ENCODE measurements at regions not wholly inside any gene's neighbourhood (a gene's known extent, or its start where the extent isn't known, plus 50 kb on each side); places are given as distances from the start of the nearest gene placed in this dataset.
A peak's percentile ranks its signal among the peaks of the same experiment; 100 is the strongest.

GRCh38 chr2:171225302-171225980 lies 64.7 kb upstream of the TLK1 start:
- DNase-seq (ENCODE audit: low read depth): peak; percentile 91
- peak; percentile 59 for TF ChIP-seq CTCF (conservative IDR thresholded peaks at IDR 0.05; ENCODE audit: control insufficient read depth, insufficient read depth, low read depth, low read length)
- H3K4me3 ChIP-seq (ENCODE audit: control insufficient read depth, low read depth, low read length): no peak overlapping the region

- no peak overlapping the region for H3K4me3 ChIP-seq (ENCODE audit: control insufficient read depth, low read depth, low read length)
- no peak for DNase-seq (ENCODE audit: low read depth)
- TF ChIP-seq CTCF (conservative IDR thresholded peaks at IDR 0.05; ENCODE audit: control insufficient read depth, insufficient read depth, low read depth, low read length): no peak
These were observed 56.6 kb upstream of the TLK1 start for GRCh38 chr2:171217330-171217729.

- TF ChIP-seq CTCF (conservative IDR thresholded peaks at IDR 0.05; ENCODE audit: control insufficient read depth, insufficient read depth, low read depth, low read length): no peak
- H3K4me3 ChIP-seq (ENCODE audit: control insufficient read depth, low read depth, low read length): no peak overlapping the region
- no peak for DNase-seq (ENCODE audit: low read depth)
These were observed 55.9 kb upstream of the TLK1 start for GRCh38 chr2:171216631-171217030.

GRCh38 chr2:171214093-171214492 lies 53.4 kb upstream of the TLK1 start:
- no peak overlapping the region for H3K4me3 ChIP-seq (ENCODE audit: control insufficient read depth, low read depth, low read length)
- no peak for TF ChIP-seq CTCF (conservative IDR thresholded peaks at IDR 0.05; ENCODE audit: control insufficient read depth, insufficient read depth, low read depth, low read length)
- DNase-seq (ENCODE audit: low read depth): no peak

GRCh38 chr2:171210864-171211431 lies 50.3 kb upstream of the TLK1 start:
- DNase-seq (ENCODE audit: low read depth): no peak
- no peak for TF ChIP-seq CTCF (conservative IDR thresholded peaks at IDR 0.05; ENCODE audit: control insufficient read depth, insufficient read depth, low read depth, low read length)
- no peak overlapping the region for H3K4me3 ChIP-seq (ENCODE audit: control insufficient read depth, low read depth, low read length)
